CD14-positive monocyte (primary cell): ENCODE measurements at regions not wholly inside any gene's neighbourhood (a gene's known extent, or its start where the extent isn't known, plus 50 kb on each side); places are given as distances from the start of the nearest gene placed in this dataset.
A peak's percentile ranks its signal among the peaks of the same experiment; 100 is the strongest.

Experiments used
- DNase-seq, 3 donors: peaks; one replicate each; pipeline ENCODE4 v3.0.0-alpha.2; 2011 to 2022
- H2AFZ ChIP-seq: 2 replicates; pipeline ENCODE4 v1.6.0; 2012; ENCODE audit warnings: mild to moderate bottlenecking, low read depth, low read length, inconsistent platforms; ENCODE audit not compliant: insufficient read depth, poor library complexity, severe bottlenecking
- H3K27ac ChIP-seq, 2 donors: 1 replicate in 1 of 2; 2 replicates in 1 of 2; pipeline ENCODE4 v1.5.1; 2012 to 2013; ENCODE audit warnings: low read length in 2 of 2, control low read depth in 1 of 2, inconsistent platforms in 1 of 2, low read depth in 1 of 2, mild to moderate bottlenecking in 1 of 2
- H3K27me3 ChIP-seq, 2 donors: one replicate each; pipeline versions ENCODE4 v1.6.0 to v1.6.1; 2011 to 2013; ENCODE audit warnings: low read length in 2 of 2; ENCODE audit not compliant: control insufficient read depth in 2 of 2, insufficient read depth in 2 of 2
- H3K36me3 ChIP-seq, 2 donors: replicated peaks in 1 of 2; 1 replicate in 1 of 2; 2 replicates in 1 of 2; pipeline versions ENCODE4 v1.5.1 to v1.6.1; 2012 to 2013; ENCODE audit warnings: low read length in 2 of 2, control low read depth in 1 of 2, inconsistent platforms in 1 of 2, mild to moderate bottlenecking in 1 of 2; ENCODE audit not compliant: insufficient read depth in 2 of 2, control insufficient read depth in 1 of 2
- H3K4me1 ChIP-seq, 2 donors: 1 replicate in 1 of 2; 2 replicates in 1 of 2; pipeline versions ENCODE4 v1.5.1 to v1.6.1; 2012 to 2013; ENCODE audit warnings: low read length in 2 of 2, control low read depth in 1 of 2, inconsistent platforms in 1 of 2, mild to moderate bottlenecking in 1 of 2, moderate library complexity in 1 of 2; ENCODE audit not compliant: insufficient read depth in 2 of 2, control insufficient read depth in 1 of 2
- H3K4me2 ChIP-seq: replicated peaks from 2 replicates; pipeline ENCODE3; 2012; ENCODE audit warnings: low read length, moderate library complexity, mild to moderate bottlenecking; ENCODE audit not compliant: poor library complexity, severe bottlenecking; ENCODE audit errors: extremely low read depth
- H3K4me3 ChIP-seq, 3 experiments: fragments of 200-600 bp in 1 of 3; sonication (generic) in 1 of 3; replicated peaks in 1 of 3; 1 replicate in 2 of 3; 2 replicates in 1 of 3; pipeline ENCODE4 v1.5.1; 2011 to 2013; ENCODE audit warnings: low read length in 3 of 3, mild to moderate bottlenecking in 3 of 3, control low read depth in 2 of 3, low read depth in 2 of 3, inconsistent platforms in 1 of 3, moderate library complexity in 1 of 3
- H3K79me2 ChIP-seq: 2 replicates; pipeline ENCODE4 v1.6.0; 2012; ENCODE audit warnings: mild to moderate bottlenecking, control low read depth, inconsistent platforms, low read length, moderate library complexity; ENCODE audit not compliant: insufficient read depth
- H3K9ac ChIP-seq: 2 replicates; pipeline ENCODE4 v1.6.0; 2017; ENCODE audit warnings: low read length, mild to moderate bottlenecking; ENCODE audit not compliant: insufficient read depth, poor library complexity, severe bottlenecking
- H3K9me3 ChIP-seq, 2 donors: replicated peaks in 1 of 2; 1 replicate in 1 of 2; 2 replicates in 1 of 2; pipeline versions ENCODE4 v1.5.1 to v1.6.1; 2012 to 2013; ENCODE audit warnings: low read length in 2 of 2, control low read depth in 1 of 2; ENCODE audit not compliant: control insufficient read depth in 1 of 2, insufficient read depth in 1 of 2
- H4K20me1 ChIP-seq: 2 replicates; pipeline ENCODE4 v1.6.0; 2012; ENCODE audit warnings: mild to moderate bottlenecking, low read length, control low read depth, moderate library complexity; ENCODE audit not compliant: insufficient read depth
- H3K27ac Mint-ChIP-seq, 7 donors: one replicate each; pipeline ENCODE4 v1.8.0; 2020; ENCODE audit warnings: mild to moderate bottlenecking in 7 of 7, mixed read lengths in 7 of 7, moderate library complexity in 6 of 7, inconsistent platforms in 2 of 7
- H3K27me3 Mint-ChIP-seq, 3 donors: one replicate each; pipeline ENCODE4 v1.8.0; 2021 to 2022; ENCODE audit warnings: low read depth in 3 of 3, mild to moderate bottlenecking in 3 of 3, mixed read lengths in 3 of 3, moderate library complexity in 3 of 3, inconsistent platforms in 1 of 3
- H3K36me3 Mint-ChIP-seq, 2 donors: one replicate each; pipeline ENCODE4 v1.8.0; 2020; ENCODE audit warnings: mixed read lengths in 2 of 2, inconsistent platforms in 1 of 2, mild to moderate bottlenecking in 1 of 2
- H3K4me1 Mint-ChIP-seq: one replicate; pipeline ENCODE4 v1.8.0; 2020; ENCODE audit warnings: mild to moderate bottlenecking, mixed read lengths
- H3K4me3 Mint-ChIP-seq, 2 donors: one replicate each; pipeline ENCODE4 v1.8.0; 2020; ENCODE audit warnings: mild to moderate bottlenecking in 2 of 2, mixed read lengths in 2 of 2, moderate library complexity in 1 of 2
- H3K9me3 Mint-ChIP-seq, 7 donors: one replicate each; pipeline ENCODE4 v1.8.0; 2020 to 2022; ENCODE audit warnings: mixed read lengths in 7 of 7, mild to moderate bottlenecking in 6 of 7, moderate library complexity in 6 of 7, inconsistent platforms in 2 of 7
- CTCF ChIP-seq: fragments of 200-600 bp; IDR thresholded peaks from one replicate; pipeline ENCODE4 v1.8.0; 2022; ENCODE audit warnings: antibody characterized with exemption, mild to moderate bottlenecking
- WGBS: methylation state at CpG from one replicate; pipeline ENCODE4 v1.1.5; 2013; ENCODE audit warnings: missing lambda C conversion rate; ENCODE audit not compliant: insufficient coverage; 5-methylcytosine and 5-hydroxymethylcytosine counted together
- intact Hi-C, 2 donors: fragments of 100-400 bp; cut with micrococcal nuclease; formaldehyde crosslinking; loops; one replicate each; pipeline versions ENCODE4 v1.15.0 to v1.15.1; 2023

GRCh38 chr1:90277270-90277669 is 282.4 kb downstream of the ZNF326 start:
- Histone ChIP-seq H3K36me3 (no peaks in the 10 kb centered on the region), H3K79me2 (no peaks in the 10 kb centered on the region), H3K27me3 (no peaks in the 10 kb centered on the region), H4K20me1 (no peaks in the 10 kb centered on the region), H3K4me1 (no peaks in the 10 kb centered on the region), H3K9me3 (no peaks in the 10 kb centered on the region), H2AFZ (no peak overlapping the region), H3K9ac (no peak overlapping the region), H3K27ac (no peak overlapping the region), H3K4me3 (no peak overlapping the region), H3K4me2 (no peak overlapping the region)
- DNase-seq: no peak
- Mint-ChIP-seq H3K4me1 (no peaks in the 10 kb centered on the region), H3K9me3 (peaks cover 0 to 4% (median 0%) of the 10 kb centered on the region in 7 donors), H3K36me3 (no peaks in the 10 kb centered on the region), H3K27me3 (peaks cover 0 to 3% (median 2%) of the 10 kb centered on the region in 3 donors), H3K4me3 (no peak overlapping the region), H3K27ac (no peak overlapping the region)
- intact Hi-C loops: no loop called here
- TF ChIP-seq CTCF: no peak

- Histone ChIP-seq H3K27ac (no peak overlapping the region), H3K4me1 (no peaks in the 10 kb centered on the region), H3K4me3 (no peak overlapping the region), H2AFZ (no peak overlapping the region), H3K4me2 (no peak overlapping the region), H3K9ac (no peak overlapping the region), H3K27me3 (no peaks in the 10 kb centered on the region), H3K79me2 (no peaks in the 10 kb centered on the region), H3K36me3 (no peaks in the 10 kb centered on the region), H4K20me1 (no peaks in the 10 kb centered on the region), H3K9me3 (no peaks in the 10 kb centered on the region)
- Mint-ChIP-seq H3K36me3 (no peaks in the 10 kb centered on the region), H3K27ac (peak overlapping the region in 1 of 7 donors; percentile 46), H3K4me3 (no peak overlapping the region), H3K27me3 (peaks cover 0 to 2% (median 0%) of the 10 kb centered on the region in 3 donors), H3K4me1 (no peaks in the 10 kb centered on the region), H3K9me3 (peaks cover 0 to 4% (median 0%) of the 10 kb centered on the region in 7 donors)
- WGBS: 100% methylated on average over 1 of the region's 5 CpGs
- intact Hi-C loops: no loop called here
- DNase-seq: no peak
- TF ChIP-seq CTCF: no peak
Observed at GRCh38 chr1:90274376-90274775, 279.5 kb downstream of the ZNF326 start.
